HepG2 (cell line): ENCODE measurements at regions not wholly inside any gene's neighbourhood (a gene's known extent, or its start where the extent isn't known, plus 50 kb on each side); places are given as distances from the start of the nearest gene placed in this dataset.

Experiments
- ATAC-seq: fragments of 200-7000 bp; cut with Tn5 transposase; 3 replicates; pipeline ENCODE4 v1.9.1; 2020; ENCODE audit warnings: mild to moderate bottlenecking, moderate library complexity
- BruUV-seq: library from RNA; stranded (reverse); fragments of 400-500 nt; replicated peaks from 2 replicates; lab custom pipeline; 2021; lab: Mats Ljungman, UMichigan
- CTCF ChIA-PET: fragments of 300-600 bp; formaldehyde crosslinking; extraction: SDS; loops from one replicate; lab custom pipeline; 2021; ENCODE audit warnings: low total read pairs, inconsistent platforms, low intra/inter-chr PET ratio; lab: Yijun Ruan, JAX
- POLR2A ChIA-PET: fragments of 350-600 bp; sonication (Branson Sonifier 250); formaldehyde crosslinking; loops from one replicate; lab custom pipeline; 2020; ENCODE audit warnings: antibody characterized with exemption, inconsistent platforms; lab: Yijun Ruan, JAX
- DNase-seq: peaks from one replicate; pipeline ENCODE4 v3.0.0-alpha.2; 2015; ENCODE audit warnings: low spot score
- FAIRE-seq: peaks from 3 replicates; lab custom pipeline; 2011; peaks lifted over from hg19 to GRCh38; lab: Jason Lieb, UNC
- H2AFZ ChIP-seq: one replicate; pipeline ENCODE4 v1.6.1; 2011; ENCODE audit warnings: low read length, inconsistent platforms
- H3K27ac ChIP-seq: fragments of 300-600 bp; 3 replicates; pipeline ENCODE4 v1.8.0; 2011; ENCODE audit warnings: mixed run types, mild to moderate bottlenecking, mixed read lengths, low read length, inconsistent platforms; ENCODE audit not compliant: insufficient read depth; ENCODE audit errors: extremely low read length
- H3K27me3 ChIP-seq, 2 experiments: fragments of 200-600 bp in 1 of 2; 2 replicates in 1 of 2; 3 replicates in 1 of 2; pipeline versions ENCODE4 v1.6.0 to v1.8.0; 2011; ENCODE audit warnings: low read length in 2 of 2, mild to moderate bottlenecking in 2 of 2, moderate library complexity in 2 of 2, inconsistent platforms in 1 of 2; ENCODE audit not compliant: insufficient read depth in 2 of 2, control insufficient read depth in 1 of 2
- H3K36me3 ChIP-seq, 2 experiments: fragments of 200-600 bp in 1 of 2; replicated peaks in 1 of 2; 2 replicates in 1 of 2; 3 replicates in 1 of 2; pipeline versions ENCODE4 v1.5.1 to v1.8.0; 2011; ENCODE audit warnings: low read length in 2 of 2, inconsistent platforms in 1 of 2; ENCODE audit not compliant: insufficient read depth in 2 of 2, control insufficient read depth in 1 of 2
- H3K4me1 ChIP-seq: 2 replicates; pipeline ENCODE4 v1.5.1; 2012; ENCODE audit warnings: low read length, inconsistent platforms; ENCODE audit not compliant: insufficient read depth
- H3K4me2 ChIP-seq: 2 replicates; pipeline ENCODE4 v1.6.0; 2011; ENCODE audit warnings: low read depth, low read length, inconsistent platforms
- H3K4me3 ChIP-seq, 3 experiments: fragments of 200-600 bp in 1 of 3; sonication (generic), shearing (Covaris generic) in 1 of 3; replicated peaks in 1 of 3; 2 replicates each; pipeline ENCODE4 v1.5.1; 2011 to 2016; ENCODE audit warnings: low read length in 3 of 3, inconsistent platforms in 2 of 3, low read depth in 2 of 3, mild to moderate bottlenecking in 2 of 3, control low read depth in 1 of 3, mixed read lengths in 1 of 3; ENCODE audit not compliant: insufficient read depth in 1 of 3
- H3K79me2 ChIP-seq: one replicate; pipeline ENCODE4 v1.6.1; 2011; ENCODE audit warnings: low read length, inconsistent platforms; ENCODE audit not compliant: insufficient read depth
- H3K9ac ChIP-seq: 2 replicates; pipeline ENCODE4 v1.6.0; 2011; ENCODE audit warnings: mild to moderate bottlenecking, low read depth, low read length, inconsistent platforms; ENCODE audit not compliant: insufficient read depth
- H3K9me3 ChIP-seq: 2 replicates; pipeline ENCODE4 v1.5.1; 2012; ENCODE audit warnings: mild to moderate bottlenecking, low read length
- H4K20me1 ChIP-seq: 2 replicates; pipeline ENCODE4 v1.6.0; 2011; ENCODE audit warnings: inconsistent platforms, mild to moderate bottlenecking, low read length, moderate library complexity; ENCODE audit not compliant: insufficient read depth
- DR1 ChIP-seq: sonication (generic); formaldehyde crosslinking; IDR thresholded peaks from 2 replicates; pipeline ENCODE4 v1.8.0; 2021; ENCODE audit warnings: mild to moderate bottlenecking, missing genetic modification reagents, inconsistent platforms
- MAFK ChIP-seq, 2 experiments: IDR thresholded peaks in 1 of 2; conservative IDR thresholded peaks in 1 of 2; 2 replicates each; pipeline ENCODE4 v1.6.1; 2011; ENCODE audit warnings: improper control_type of control experiment in 2 of 2, low read length in 2 of 2
- NBN ChIP-seq: fragments of 450-650 bp; conservative IDR thresholded peaks from 2 replicates; pipeline ENCODE4 v1.6.1; 2017
- ZNF609 ChIP-seq: sonication (generic); formaldehyde crosslinking; IDR thresholded peaks from 2 replicates; pipeline ENCODE4 v1.4.0; 2020; ENCODE audit warnings: mild to moderate bottlenecking, missing genetic modification reagents, borderline replicate concordance
- ZSCAN25 ChIP-seq: sonication (generic); formaldehyde crosslinking; IDR thresholded peaks from 2 replicates; pipeline ENCODE4 v1.8.0; 2022; ENCODE audit warnings: mild to moderate bottlenecking, missing genetic modification reagents
- WGBS: methylation state at CpG from one replicate; pipeline ENCODE4 v1.1.6; 2017; ENCODE audit warnings: low lambda C conversion rate; 5-methylcytosine and 5-hydroxymethylcytosine counted together
- in situ Hi-C: cut with HindIII; loops from 2 replicates; pipeline ENCODE4 v1.10.0; 2017; ENCODE audit warnings: low pct_unique_long_range_greater_than_20kb; ENCODE audit not compliant: extremely low pct_ligation_motif_present
- intact Hi-C: fragments of 100-400 bp; cut with micrococcal nuclease; formaldehyde crosslinking; loops from one replicate; pipeline ENCODE4 v1.10.0; 2022; ENCODE audit not compliant: unreplicated experiment

- ATAC-seq, result no peak
- POLR2A ChIA-PET, result no interaction called here
- no peak overlapping the region for H3K9ac ChIP-seq
- H3K27ac ChIP-seq, result no peak overlapping the region
- H2AFZ ChIP-seq, result no peak overlapping the region
- H3K9me3 ChIP-seq, result no peaks in the 10 kb centered on the region
- no peak overlapping the region for H3K4me2 ChIP-seq
- intact Hi-C loops, result no loop called here
- no peak for FAIRE-seq
- CTCF ChIA-PET, result no interaction called here
- no peaks in the 10 kb centered on the region for H4K20me1 ChIP-seq
- DNase-seq, result no peak
- TF ChIP-seq MAFK (conservative IDR thresholded peaks at IDR 0.05 in 1 of 2, IDR thresholded peaks at IDR 0.05 in 1 of 2; ENCODE audit: low read length in 2 of 2) (0 out of 4 replicates have a peak, but pooled peaks of 1 of the 2 experiments have one; percentile 23), DR1 (CRISPR knock-in tag) (no peak), ZSCAN25 (CRISPR knock-in tag) (no peak), ZNF609 (CRISPR knock-in tag) (no peak), NBN (no peak)
- TF ChIP-seq, all 625 proteins: peak for 1
- WGBS, result 74% methylated on average over 1 of the region's 1 CpG
- H3K27me3 ChIP-seq, result no peaks in the 10 kb centered on the region
- H3K79me2 ChIP-seq, result no peaks in the 10 kb centered on the region
- in situ Hi-C loops, result no loop called here
- H3K4me1 ChIP-seq, result no peaks in the 10 kb centered on the region
- no peak overlapping the region for H3K4me3 ChIP-seq
- no TSS peak for BruUV-seq
- H3K36me3 ChIP-seq, result no peaks in the 10 kb centered on the region
These were observed 55.3 kb upstream of the NUDT12 start for GRCh38 chr5:103617913-103618312.
